GM21825 (cell line): ENCODE measurements at regions not wholly inside any gene's neighbourhood (a gene's known extent, or its start where the extent isn't known, plus 50 kb on each side); places are given as distances from the start of the nearest gene placed in this dataset.
A peak's percentile ranks its signal among the peaks of the same experiment; 100 is the strongest.
"Not testable (repeated sequence)": the region's sequence is repeated elsewhere in the genome, so short reads cannot be mapped to it uniquely, and the experiment has no call there.

Experiments used
- ATAC-seq: cut with Tn5 transposase; IDR thresholded peaks from one replicate; pipeline ENCODE4 v1.9.1; 2021; ENCODE audit warnings: mild to moderate bottlenecking, moderate library complexity; ENCODE audit not compliant: unreplicated experiment

- no peak for ATAC-seq
Observed at GRCh38 chr1:101366513-101367215, 129.8 kb downstream of the S1PR1 start.

- ATAC-seq, result no peak
Observed at GRCh38 chr1:101367630-101368029, 130.8 kb downstream of the S1PR1 start.

DNA sequence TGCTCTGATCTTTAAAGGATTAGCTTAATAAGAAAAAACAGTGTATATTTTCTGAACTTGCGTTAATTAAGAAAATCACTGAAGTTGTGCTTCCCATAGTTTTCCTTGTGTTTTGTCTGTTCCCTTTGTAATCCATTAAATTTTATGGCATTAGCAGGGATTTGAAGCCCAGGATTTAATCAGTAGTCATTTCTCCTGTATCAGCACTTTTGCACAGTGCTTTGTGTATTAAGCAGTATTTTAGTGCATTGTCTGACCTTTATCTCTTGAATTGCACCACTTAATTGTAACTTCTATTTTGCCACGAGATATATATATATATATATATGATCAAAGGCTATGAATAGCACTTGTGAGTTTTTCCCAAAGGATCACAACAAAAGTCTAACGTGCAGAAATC, 133.7 kb downstream of the S1PR1 start:
- ATAC-seq, result no peak

DNA sequence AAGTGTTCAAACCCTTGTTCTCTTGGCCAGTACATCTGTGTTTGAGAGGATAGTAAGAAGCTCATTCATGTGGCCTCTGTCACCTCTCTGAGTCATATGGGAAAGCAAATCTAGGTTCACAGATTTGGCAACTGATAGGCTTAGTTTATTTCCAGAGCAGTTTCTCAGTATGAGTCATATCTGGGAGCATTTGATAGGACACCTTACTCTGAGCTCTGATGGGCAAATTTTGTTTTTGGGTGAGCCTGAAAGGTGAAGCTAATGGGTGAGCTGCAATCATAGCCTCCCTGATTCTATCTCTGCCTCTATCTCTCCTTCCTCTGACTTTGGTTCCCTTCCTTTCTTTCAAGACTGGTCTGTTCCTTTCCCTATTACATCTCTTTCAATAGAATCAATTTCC, 134.4 kb downstream of the S1PR1 start:
- ATAC-seq, result peak; percentile 96

GRCh38 chr1:101373570-101373969, 136.8 kb downstream of the S1PR1 start:
- no peak for ATAC-seq

DNA sequence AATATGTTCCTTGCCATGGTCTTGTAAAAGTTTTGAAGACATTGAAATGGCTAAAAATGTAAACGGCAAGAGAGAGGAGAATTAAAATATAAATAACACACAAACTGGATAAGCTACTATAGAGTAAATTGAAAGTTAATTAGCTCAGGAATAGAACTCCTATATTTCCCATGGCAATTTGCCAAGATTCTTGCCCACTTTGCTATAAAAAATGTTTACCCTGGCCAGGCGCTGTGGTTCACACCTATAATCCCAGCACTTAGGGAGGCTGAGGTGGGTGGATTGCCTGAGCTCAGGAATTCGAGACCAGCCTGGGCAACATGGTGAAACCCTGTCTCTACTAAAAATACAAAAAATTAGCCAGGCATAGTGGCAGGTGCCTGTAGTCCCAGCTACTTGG, 138.6 kb downstream of the S1PR1 start:
- ATAC-seq, result not testable (repeated sequence)

- ATAC-seq, result no peak
Observed at GRCh38 chr1:101376121-101377083, 139.6 kb downstream of the S1PR1 start.

DNA sequence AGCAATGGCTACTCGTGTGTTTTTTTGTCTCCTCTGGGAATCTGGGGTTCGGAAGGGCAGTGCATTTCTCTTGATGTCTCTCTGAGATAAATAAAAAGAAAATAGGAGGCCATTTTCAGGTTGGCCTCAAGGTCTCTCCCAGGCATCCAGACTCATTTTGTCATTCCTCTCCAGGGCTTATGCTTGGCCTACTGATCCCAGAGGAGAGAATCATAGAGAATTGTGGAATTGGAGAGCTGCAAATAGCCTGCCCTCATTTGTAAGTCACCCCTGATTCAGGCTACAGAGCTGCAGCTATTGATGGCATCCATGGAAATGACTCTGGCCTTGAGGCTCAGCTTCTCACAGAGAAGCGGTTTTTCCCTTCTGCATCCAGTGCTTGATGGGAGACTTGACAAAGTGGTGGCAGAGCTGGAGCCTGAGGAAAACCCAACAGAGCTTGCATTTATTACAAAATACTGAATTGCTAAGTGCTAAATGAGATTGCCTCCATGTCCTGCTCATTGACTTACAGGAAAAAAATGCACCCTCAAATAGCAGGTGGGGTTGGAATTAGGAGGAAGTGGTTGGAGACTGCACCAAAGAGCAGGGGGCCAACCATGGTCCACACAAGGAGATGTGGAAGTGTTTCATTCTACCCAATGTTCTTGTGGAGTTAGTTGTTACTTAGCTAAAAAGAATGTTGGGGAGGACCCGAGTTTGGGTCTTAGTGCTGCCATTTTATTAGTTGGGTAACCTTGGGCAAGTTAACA, 140.4 kb downstream of the S1PR1 start:
- ATAC-seq, result no peak

DNA sequence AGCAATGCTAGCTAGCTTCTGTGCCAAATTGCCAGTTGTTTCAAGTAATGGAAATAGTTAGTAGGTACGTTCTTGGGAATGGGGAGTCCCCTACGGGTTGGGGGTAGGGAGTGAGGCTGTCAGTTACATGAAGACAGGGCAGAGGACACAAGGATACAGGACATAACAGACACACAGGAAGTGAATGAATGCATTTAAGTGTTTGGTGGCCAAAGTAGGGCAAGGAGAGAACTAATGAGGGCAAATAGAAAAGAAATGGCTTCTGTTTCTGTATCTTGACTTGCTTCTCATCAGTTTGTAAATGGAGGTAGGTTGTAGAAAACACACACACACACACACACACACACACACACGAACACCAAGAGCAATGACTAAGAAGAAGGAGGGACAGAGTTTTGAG, 142.2 kb downstream of the S1PR1 start:
- ATAC-seq, result no peak

DNA sequence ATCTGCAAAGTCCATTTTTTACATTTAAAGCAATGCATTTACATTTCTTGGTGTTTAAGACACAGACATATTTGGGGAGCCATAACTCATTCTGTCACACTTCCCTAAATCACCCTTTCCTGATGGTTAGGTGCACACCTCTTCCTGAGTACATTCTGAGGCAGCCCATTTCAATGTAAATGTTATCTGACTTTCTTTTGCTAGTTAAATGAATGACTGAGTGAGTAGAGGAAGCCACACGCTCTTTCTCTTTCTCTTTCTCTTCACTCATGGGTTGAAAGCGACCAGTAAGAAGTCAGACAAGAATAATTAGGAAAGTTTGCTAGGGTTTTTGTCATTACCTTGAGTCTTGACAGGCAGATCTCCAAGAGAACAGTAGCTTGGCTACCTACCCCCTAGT, 143.1 kb downstream of the S1PR1 start:
- ATAC-seq, result peak; percentile 93

GRCh38 chr1:101382135-101382534, 145.3 kb downstream of the S1PR1 start:
- no peak for ATAC-seq

- peak; percentile 92 for ATAC-seq
Observed at GRCh38 chr1:101388904-101389546, 152.2 kb downstream of the S1PR1 start.

- ATAC-seq, result no peak
Observed at GRCh38 chr1:101389547-101389929, 152.7 kb downstream of the S1PR1 start.

DNA sequence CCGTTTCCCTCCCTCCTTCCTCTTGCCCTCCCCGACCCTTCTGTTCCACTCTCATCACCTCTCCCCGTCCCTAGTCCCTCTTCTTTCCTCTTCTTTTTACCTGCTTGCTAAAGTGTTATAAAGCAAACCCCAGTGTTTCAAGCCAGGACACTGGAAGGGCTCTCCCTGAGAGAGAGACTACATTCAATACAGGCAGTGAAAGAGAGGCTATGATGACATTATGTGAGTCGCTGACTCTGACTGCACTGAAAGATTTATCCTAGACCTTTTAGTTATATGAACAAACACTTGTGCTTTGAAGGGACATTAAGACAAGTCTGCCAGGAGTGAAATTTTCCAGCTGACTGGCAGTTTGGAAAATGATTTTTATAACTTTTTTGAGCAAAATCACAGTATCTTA, 155.7 kb downstream of the S1PR1 start:
- ATAC-seq, result no peak

DNA sequence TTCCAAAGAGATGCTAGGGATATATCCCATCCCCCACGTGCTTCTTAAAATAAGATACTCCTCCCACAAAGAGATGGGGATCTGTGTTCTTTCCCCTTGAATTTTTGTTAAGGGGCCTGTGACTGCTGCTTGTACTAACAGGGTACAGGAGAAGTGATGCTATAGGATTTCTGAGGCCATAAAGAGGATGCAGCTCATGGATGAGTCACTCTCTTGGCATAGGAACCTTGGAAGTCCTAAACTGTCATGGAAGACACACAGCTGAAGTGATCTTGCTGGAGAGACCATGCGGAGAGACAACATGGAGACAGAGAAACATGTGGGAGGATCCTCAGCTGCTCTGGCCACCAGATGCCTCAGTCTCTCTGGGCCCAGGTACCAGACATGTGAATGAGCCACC, 157.2 kb downstream of the S1PR1 start:
- ATAC-seq, result no peak

DNA sequence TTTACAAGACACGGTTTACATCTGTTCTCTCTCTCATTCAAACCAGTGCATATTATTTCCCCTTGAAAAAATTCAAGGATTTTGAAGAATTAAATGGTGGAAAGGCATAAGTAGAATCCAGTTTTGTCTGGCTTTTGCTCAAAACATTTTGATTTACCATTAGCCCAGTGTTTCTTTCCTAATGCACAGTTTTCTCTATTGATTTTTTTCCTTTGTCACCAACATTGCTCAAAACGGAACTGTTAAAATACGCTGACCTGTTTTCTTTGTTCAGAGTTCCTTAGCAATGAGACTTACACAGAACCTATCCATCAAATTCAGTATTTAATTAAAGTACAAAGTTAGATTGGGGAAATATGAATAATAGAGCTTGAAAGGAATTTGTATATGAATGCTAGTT, 162.4 kb downstream of the S1PR1 start:
- no peak for ATAC-seq

GRCh38 chr1:101406271-101406670, 169.5 kb downstream of the S1PR1 start:
- no peak for ATAC-seq

- no peak for ATAC-seq
Observed at GRCh38 chr1:101406681-101407080, 169.9 kb downstream of the S1PR1 start.

DNA sequence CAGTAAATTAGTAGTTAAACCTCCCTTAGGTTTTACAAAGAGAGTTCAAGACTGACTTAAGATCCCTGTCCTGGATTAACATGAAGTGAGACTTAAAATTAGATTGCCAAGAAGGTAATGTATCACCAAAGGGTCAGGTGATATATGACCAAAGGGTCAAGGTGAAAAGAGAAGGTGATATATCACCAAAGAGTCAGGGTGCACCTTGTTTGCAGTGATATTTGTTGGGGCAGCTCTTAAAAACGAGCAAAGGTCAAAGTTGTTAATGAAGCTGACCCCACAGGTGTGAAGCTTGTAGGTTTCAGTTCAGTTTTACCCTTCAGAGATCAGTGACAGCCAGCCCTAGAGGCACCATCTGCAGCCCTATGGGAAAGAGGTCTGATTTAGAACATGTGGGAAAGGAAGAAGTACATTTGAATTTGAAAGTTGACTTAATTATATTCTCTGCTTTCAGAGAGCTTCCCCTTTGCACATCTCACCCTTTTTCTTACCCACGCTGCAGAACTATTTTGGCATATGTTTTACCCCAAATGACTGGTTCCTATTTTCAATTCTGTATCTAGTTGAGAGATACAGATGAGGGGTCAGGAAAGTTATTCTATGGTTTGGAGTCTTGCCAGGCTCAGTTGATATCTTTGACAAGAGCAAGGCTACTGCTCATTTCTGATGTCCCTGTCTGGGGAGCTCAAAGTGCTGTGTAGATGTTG, 170.8 kb downstream of the S1PR1 start:
- ATAC-seq, result peak; percentile 71
